ENCODE measurements at regions not wholly inside any gene's neighbourhood (a gene's known extent, or its start where the extent isn't known, plus 50 kb on each side); places are given as distances from the start of the nearest gene placed in this dataset.

- TF ChIP-seq POLR2A (IDR thresholded peaks at IDR 0.05) = no peak
- TF ChIP-seq, protein P1, sequence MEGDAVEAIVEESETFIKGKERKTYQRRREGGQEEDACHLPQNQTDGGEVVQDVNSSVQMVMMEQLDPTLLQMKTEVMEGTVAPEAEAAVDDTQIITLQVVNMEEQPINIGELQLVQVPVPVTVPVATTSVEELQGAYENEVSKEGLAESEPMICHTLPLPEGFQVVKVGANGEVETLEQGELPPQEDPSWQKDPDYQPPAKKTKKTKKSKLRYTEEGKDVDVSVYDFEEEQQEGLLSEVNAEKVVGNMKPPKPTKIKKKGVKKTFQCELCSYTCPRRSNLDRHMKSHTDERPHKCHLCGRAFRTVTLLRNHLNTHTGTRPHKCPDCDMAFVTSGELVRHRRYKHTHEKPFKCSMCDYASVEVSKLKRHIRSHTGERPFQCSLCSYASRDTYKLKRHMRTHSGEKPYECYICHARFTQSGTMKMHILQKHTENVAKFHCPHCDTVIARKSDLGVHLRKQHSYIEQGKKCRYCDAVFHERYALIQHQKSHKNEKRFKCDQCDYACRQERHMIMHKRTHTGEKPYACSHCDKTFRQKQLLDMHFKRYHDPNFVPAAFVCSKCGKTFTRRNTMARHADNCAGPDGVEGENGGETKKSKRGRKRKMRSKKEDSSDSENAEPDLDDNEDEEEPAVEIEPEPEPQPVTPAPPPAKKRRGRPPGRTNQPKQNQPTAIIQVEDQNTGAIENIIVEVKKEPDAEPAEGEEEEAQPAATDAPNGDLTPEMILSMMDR (IDR thresholded peaks at IDR 0.05 in 4 of 5, conservative IDR thresholded peaks at IDR 0.05 in 1 of 5) = no peak
These were observed 834.4 kb upstream of the SLC39A10 start for GRCh38 chr2:194822657-194823056.
